ENCODE measurements at regions not wholly inside any gene's neighbourhood (a gene's known extent, or its start where the extent isn't known, plus 50 kb on each side); places are given as distances from the start of the nearest gene placed in this dataset.

GRCh38 chr10:121135512-121135911 is 284.4 kb downstream of the WDR11 start:
- TF ChIP-seq YY1 (IDR thresholded peaks at IDR 0.05; ENCODE audit: insufficient read depth, insufficient read length) (no peak), ZNF274 (IDR thresholded peaks at IDR 0.05; ENCODE audit: low read depth, low read length) (no peak), SUZ12 (IDR thresholded peaks at IDR 0.05; ENCODE audit: extremely low read depth, insufficient read depth, insufficient read length) (no peak)
